ENCODE measurements at regions not wholly inside any gene's neighbourhood (a gene's known extent, or its start where the extent isn't known, plus 50 kb on each side); places are given as distances from the start of the nearest gene placed in this dataset.

GRCh38 chr10:118865998-118866693 is 111.4 kb upstream of the CACUL1 start:
- Histone ChIP-seq H3K27ac (ENCODE audit: insufficient read depth in 1 of 2, low read depth in 1 of 2, low read length in 2 of 2, poor library complexity in 1 of 2, severe bottlenecking in 2 of 2) (no peak overlapping the region), H3K4me3 (ENCODE audit: control insufficient read depth in 1 of 7, extremely low read depth in 1 of 7, insufficient read depth in 4 of 7, low read depth in 2 of 7, low read length in 6 of 7) (no peak overlapping the region), H3K4me1 (ENCODE audit: control extremely low read depth in 1 of 4, control insufficient read depth in 4 of 4, insufficient read depth in 4 of 4, low read length in 3 of 4) (no peaks in the 10 kb centered on the region), H3K36me3 (ENCODE audit: control insufficient read depth in 4 of 4, insufficient read depth in 4 of 4, low read length in 3 of 4) (no peaks in the 10 kb centered on the region), H3K27me3 (replicated peaks in 2 of 5; ENCODE audit: control insufficient read depth in 4 of 5, insufficient read depth in 5 of 5, low read length in 4 of 5) (peaks cover 0 to 4% (median 0%) of the 10 kb centered on the region in 5 experiments), H3K9me3 (ENCODE audit: control extremely low read depth in 1 of 5, control insufficient read depth in 4 of 5, insufficient read depth in 2 of 5, low read depth in 1 of 5, low read length in 4 of 5) (no peaks in the 10 kb centered on the region)
- no peak for DNase-seq
- POLR2A ChIA-PET = no interaction called here
- CTCF ChIA-PET = no interaction called here
- 90% methylated on average over 4 of the region's 6 CpGs for WGBS (ENCODE audit: insufficient coverage)

GRCh38 chr10:118867768-118868167 is 113.0 kb upstream of the CACUL1 start:
- WGBS (ENCODE audit: insufficient coverage) = 92% methylated on average over 2 of the region's 3 CpGs
- H3K27me3 ChIP-seq (replicated peaks in 2 of 5; ENCODE audit: control insufficient read depth in 4 of 5, insufficient read depth in 5 of 5, low read length in 4 of 5) = peaks cover 0 to 4% (median 0%) of the 10 kb centered on the region in 5 experiments
- H3K36me3 ChIP-seq (ENCODE audit: control insufficient read depth in 4 of 4, insufficient read depth in 4 of 4, low read length in 3 of 4) = no peaks in the 10 kb centered on the region
- no peaks in the 10 kb centered on the region for H3K9me3 ChIP-seq (ENCODE audit: control extremely low read depth in 1 of 5, control insufficient read depth in 4 of 5, insufficient read depth in 2 of 5, low read depth in 1 of 5, low read length in 4 of 5)
- no peak overlapping the region for H3K27ac ChIP-seq (ENCODE audit: insufficient read depth in 1 of 2, low read depth in 1 of 2, low read length in 2 of 2, poor library complexity in 1 of 2, severe bottlenecking in 2 of 2)
- no peaks in the 10 kb centered on the region for H3K4me1 ChIP-seq (ENCODE audit: control extremely low read depth in 1 of 4, control insufficient read depth in 4 of 4, insufficient read depth in 4 of 4, low read length in 3 of 4)
- no peak overlapping the region for H3K4me3 ChIP-seq (ENCODE audit: control insufficient read depth in 1 of 7, extremely low read depth in 1 of 7, insufficient read depth in 4 of 7, low read depth in 2 of 7, low read length in 6 of 7)
- ChIA-PET POLR2A (no interaction called here), CTCF (no interaction called here)
- DNase-seq = no peak

- peaks cover 0 to 4% (median 0%) of the 10 kb centered on the region in 5 experiments for H3K27me3 ChIP-seq (replicated peaks in 2 of 5; ENCODE audit: control insufficient read depth in 4 of 5, insufficient read depth in 5 of 5, low read length in 4 of 5)
- no peaks in the 10 kb centered on the region for H3K36me3 ChIP-seq (ENCODE audit: control insufficient read depth in 4 of 4, insufficient read depth in 4 of 4, low read length in 3 of 4)
- POLR2A ChIA-PET = no interaction called here
- H3K27ac ChIP-seq (ENCODE audit: insufficient read depth in 1 of 2, low read depth in 1 of 2, low read length in 2 of 2, poor library complexity in 1 of 2, severe bottlenecking in 2 of 2) = no peak overlapping the region
- WGBS (ENCODE audit: insufficient coverage) = 98% methylated on average over 4 of the region's 5 CpGs
- no peak overlapping the region for H3K4me3 ChIP-seq (ENCODE audit: control insufficient read depth in 1 of 7, extremely low read depth in 1 of 7, insufficient read depth in 4 of 7, low read depth in 2 of 7, low read length in 6 of 7)
- H3K4me1 ChIP-seq (ENCODE audit: control extremely low read depth in 1 of 4, control insufficient read depth in 4 of 4, insufficient read depth in 4 of 4, low read length in 3 of 4) = no peaks in the 10 kb centered on the region
- no peaks in the 10 kb centered on the region for H3K9me3 ChIP-seq (ENCODE audit: control extremely low read depth in 1 of 5, control insufficient read depth in 4 of 5, insufficient read depth in 2 of 5, low read depth in 1 of 5, low read length in 4 of 5)
- CTCF ChIA-PET = no interaction called here
- DNase-seq = no peak
Measured at GRCh38 chr10:118868589-118868988, 113.8 kb upstream of the CACUL1 start.

- H3K4me3 ChIP-seq (ENCODE audit: control insufficient read depth in 1 of 7, extremely low read depth in 1 of 7, insufficient read depth in 4 of 7, low read depth in 2 of 7, low read length in 6 of 7) = no peak overlapping the region
- H3K27ac ChIP-seq (ENCODE audit: insufficient read depth in 1 of 2, low read depth in 1 of 2, low read length in 2 of 2, poor library complexity in 1 of 2, severe bottlenecking in 2 of 2) = no peak overlapping the region
- H3K4me1 ChIP-seq (ENCODE audit: control extremely low read depth in 1 of 4, control insufficient read depth in 4 of 4, insufficient read depth in 4 of 4, low read length in 3 of 4) = no peaks in the 10 kb centered on the region
- ChIA-PET POLR2A (no interaction called here), CTCF (no interaction called here)
- WGBS (ENCODE audit: insufficient coverage) = 74% methylated on average over 3 of the region's 4 CpGs
- H3K9me3 ChIP-seq (ENCODE audit: control extremely low read depth in 1 of 5, control insufficient read depth in 4 of 5, insufficient read depth in 2 of 5, low read depth in 1 of 5, low read length in 4 of 5) = peaks cover 0 to 3% (median 0%) of the 10 kb centered on the region in 5 experiments
- no peaks in the 10 kb centered on the region for H3K36me3 ChIP-seq (ENCODE audit: control insufficient read depth in 4 of 4, insufficient read depth in 4 of 4, low read length in 3 of 4)
- H3K27me3 ChIP-seq (replicated peaks in 2 of 5; ENCODE audit: control insufficient read depth in 4 of 5, insufficient read depth in 5 of 5, low read length in 4 of 5) = peaks cover 0 to 5% (median 0%) of the 10 kb centered on the region in 5 experiments
- peak in 2 of 3 donors; percentile 7 to 8 for DNase-seq
Measured at GRCh38 chr10:118870467-118871243, 115.9 kb upstream of the CACUL1 start.

GRCh38 chr10:118871244-118871865 is 116.6 kb upstream of the CACUL1 start:
- Histone ChIP-seq H3K36me3 (ENCODE audit: control insufficient read depth in 4 of 4, insufficient read depth in 4 of 4, low read length in 3 of 4) (no peaks in the 10 kb centered on the region), H3K4me3 (ENCODE audit: control insufficient read depth in 1 of 7, extremely low read depth in 1 of 7, insufficient read depth in 4 of 7, low read depth in 2 of 7, low read length in 6 of 7) (no peak overlapping the region), H3K27me3 (replicated peaks in 2 of 5; ENCODE audit: control insufficient read depth in 4 of 5, insufficient read depth in 5 of 5, low read length in 4 of 5) (peaks cover 0 to 5% (median 0%) of the 10 kb centered on the region in 5 experiments), H3K9me3 (ENCODE audit: control extremely low read depth in 1 of 5, control insufficient read depth in 4 of 5, insufficient read depth in 2 of 5, low read depth in 1 of 5, low read length in 4 of 5) (peaks cover 0 to 6% (median 3%) of the 10 kb centered on the region in 5 experiments), H3K4me1 (ENCODE audit: control extremely low read depth in 1 of 4, control insufficient read depth in 4 of 4, insufficient read depth in 4 of 4, low read length in 3 of 4) (no peaks in the 10 kb centered on the region), H3K27ac (ENCODE audit: insufficient read depth in 1 of 2, low read depth in 1 of 2, low read length in 2 of 2, poor library complexity in 1 of 2, severe bottlenecking in 2 of 2) (no peak overlapping the region)
- POLR2A ChIA-PET = no interaction called here
- no peak for DNase-seq
- 86% methylated on average over 2 of the region's 2 CpGs for WGBS (ENCODE audit: insufficient coverage)
- CTCF ChIA-PET = no interaction called here

- ChIA-PET CTCF (no interaction called here), POLR2A (no interaction called here)
- Histone ChIP-seq H3K27me3 (replicated peaks in 2 of 5; ENCODE audit: control insufficient read depth in 4 of 5, insufficient read depth in 5 of 5, low read length in 4 of 5) (peaks cover 0 to 5% (median 0%) of the 10 kb centered on the region in 5 experiments), H3K36me3 (ENCODE audit: control insufficient read depth in 4 of 4, insufficient read depth in 4 of 4, low read length in 3 of 4) (no peaks in the 10 kb centered on the region), H3K4me3 (ENCODE audit: control insufficient read depth in 1 of 7, extremely low read depth in 1 of 7, insufficient read depth in 4 of 7, low read depth in 2 of 7, low read length in 6 of 7) (no peak overlapping the region), H3K27ac (ENCODE audit: insufficient read depth in 1 of 2, low read depth in 1 of 2, low read length in 2 of 2, poor library complexity in 1 of 2, severe bottlenecking in 2 of 2) (no peak overlapping the region), H3K9me3 (ENCODE audit: control extremely low read depth in 1 of 5, control insufficient read depth in 4 of 5, insufficient read depth in 2 of 5, low read depth in 1 of 5, low read length in 4 of 5) (peaks cover 0 to 6% (median 3%) of the 10 kb centered on the region in 5 experiments), H3K4me1 (ENCODE audit: control extremely low read depth in 1 of 4, control insufficient read depth in 4 of 4, insufficient read depth in 4 of 4, low read length in 3 of 4) (no peaks in the 10 kb centered on the region)
- no peak for DNase-seq
- 66% methylated on average over 2 of the region's 4 CpGs for WGBS (ENCODE audit: insufficient coverage)
Measured at GRCh38 chr10:118873091-118873737, 118.4 kb upstream of the CACUL1 start.

All from common myeloid progenitor, CD34-positive (primary cell).